Prostate gland (tissue), 2 donors: ENCODE measurements at regions not wholly inside any gene's neighbourhood (a gene's known extent, or its start where the extent isn't known, plus 50 kb on each side); places are given as distances from the start of the nearest gene placed in this dataset.

Experiments used
- DNase-seq: peaks from one replicate; pipeline ENCODE4 v3.0.0-alpha.2; 2019; ENCODE audit warnings: low spot score
- H3K27ac ChIP-seq, 2 donors: fragments of 200-600 bp; sonication (generic); 2 replicates each; pipeline ENCODE4 v1.5.1; 2017 to 2019
- H3K27me3 ChIP-seq: fragments of 200-600 bp; sonication (generic); replicated peaks from 2 replicates; pipeline ENCODE4 v1.5.1; 2019; ENCODE audit not compliant: insufficient read depth
- H3K36me3 ChIP-seq, 2 donors: fragments of 200-600 bp; sonication (generic); 1 replicate in 1 of 2; 2 replicates in 1 of 2; pipeline versions ENCODE4 v1.5.1 to v1.8.1; 2017 to 2019
- H3K4me1 ChIP-seq: fragments of 200-600 bp; sonication (generic); replicated peaks from 2 replicates; pipeline ENCODE4 v1.5.1; 2019
- H3K4me3 ChIP-seq, 2 donors: fragments of 200-600 bp; sonication (generic); 2 replicates each; pipeline ENCODE4 v1.5.1; 2017 to 2019
- H3K9me3 ChIP-seq: fragments of 200-600 bp; sonication (generic); 2 replicates; pipeline ENCODE4 v1.5.1; 2017
- POLR2A ChIP-seq: fragments of 450-650 bp; IDR thresholded peaks from one replicate; pipeline ENCODE4 v1.6.1; 2016; ENCODE audit warnings: antibody characterized with exemption, mild to moderate bottlenecking
- POLR2AphosphoS5 ChIP-seq: sonication (generic); formaldehyde crosslinking; IDR thresholded peaks from one replicate; pipeline ENCODE4 v1.6.1; 2017; ENCODE audit warnings: antibody characterized with exemption
- WGBS: methylation state at CpG from one replicate; pipeline ENCODE4 v1.1.5; 2018; 5-methylcytosine and 5-hydroxymethylcytosine counted together
- intact Hi-C: fragments of 100-400 bp; cut with DNase I; formaldehyde crosslinking; loops from one replicate; pipeline ENCODE4 v1.14.2; 2022
- TF ChIP-seq, protein P1 (sequence below), 4 experiments: fragments of 200-600 bp in 2 of 4; fragments of 450-650 bp in 2 of 4; sonication (generic) in 2 of 4; IDR thresholded peaks; 1 replicate in 3 of 4; 2 replicates in 1 of 4; pipeline ENCODE4 v1.5.1; 2016 to 2019; ENCODE audit warnings: antibody characterized with exemption in 4 of 4, mild to moderate bottlenecking in 2 of 4, moderate library complexity in 2 of 4

DNA sequence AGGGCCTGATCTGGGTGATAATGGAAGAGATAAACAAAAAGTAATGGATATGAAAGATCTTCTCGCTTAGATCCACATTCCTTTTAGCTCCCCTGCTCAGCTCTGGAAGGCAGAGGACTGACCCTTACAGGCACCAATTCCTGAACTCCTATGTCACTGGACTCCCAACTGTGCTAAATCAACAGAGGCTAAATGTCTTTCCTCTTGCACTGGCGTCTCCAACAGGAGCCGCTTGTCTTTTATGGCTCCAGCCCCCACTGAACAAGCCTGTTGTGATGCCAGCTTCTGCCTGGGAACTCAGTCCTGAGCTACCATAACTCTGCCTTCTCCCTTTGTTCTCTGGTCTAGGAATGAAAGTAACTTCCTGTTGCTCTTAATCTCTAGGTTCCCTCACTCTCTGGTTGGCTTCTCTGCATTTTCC, 142.1 kb upstream of the COL11A1 start:
- intact Hi-C loops = no loop called here

DNA sequence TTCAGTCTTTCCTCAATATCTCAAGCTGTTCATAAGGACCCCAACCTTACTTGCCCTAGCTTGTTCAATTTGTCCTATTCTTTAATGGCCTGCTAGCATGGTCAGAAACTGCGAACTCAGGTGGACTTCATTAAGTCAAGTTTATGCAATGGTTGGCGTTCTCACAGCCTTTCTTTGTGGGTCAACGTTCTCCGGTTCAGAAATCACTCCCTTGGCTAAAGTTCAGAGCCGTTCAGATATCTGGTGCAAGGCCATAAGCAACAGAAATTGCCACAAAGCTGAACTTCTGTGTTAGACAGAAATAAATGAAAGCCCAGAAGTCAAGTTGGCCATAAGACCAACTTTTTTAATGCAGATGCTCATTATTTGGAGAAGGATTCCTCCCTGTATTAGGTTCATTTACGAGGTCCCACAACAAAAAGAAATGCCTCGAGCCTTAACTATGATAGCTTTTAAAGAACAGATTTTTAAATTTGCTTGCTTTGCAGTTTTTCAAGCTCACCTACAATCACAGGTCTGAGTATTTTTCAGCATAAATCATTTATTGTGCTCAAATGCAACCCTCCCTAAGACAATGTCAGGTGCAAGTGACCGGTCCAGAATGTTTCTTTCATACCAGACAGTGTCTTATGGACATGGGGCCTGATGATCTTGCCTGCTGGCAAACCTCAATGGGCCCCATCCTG, 140.2 kb upstream of the COL11A1 start:
- intact Hi-C loops = no loop called here
- Histone ChIP-seq H3K27ac (no peak overlapping the region), H3K4me1 (no peaks in the 10 kb centered on the region), H3K4me3 (no peak overlapping the region), H3K9me3 (no peaks in the 10 kb centered on the region), H3K27me3 (no peaks in the 10 kb centered on the region), H3K36me3 (no peaks in the 10 kb centered on the region)
- DNase-seq = no peak
- 66% methylated on average over 8 of the region's 8 CpGs for WGBS
- TF ChIP-seq, protein P1, sequence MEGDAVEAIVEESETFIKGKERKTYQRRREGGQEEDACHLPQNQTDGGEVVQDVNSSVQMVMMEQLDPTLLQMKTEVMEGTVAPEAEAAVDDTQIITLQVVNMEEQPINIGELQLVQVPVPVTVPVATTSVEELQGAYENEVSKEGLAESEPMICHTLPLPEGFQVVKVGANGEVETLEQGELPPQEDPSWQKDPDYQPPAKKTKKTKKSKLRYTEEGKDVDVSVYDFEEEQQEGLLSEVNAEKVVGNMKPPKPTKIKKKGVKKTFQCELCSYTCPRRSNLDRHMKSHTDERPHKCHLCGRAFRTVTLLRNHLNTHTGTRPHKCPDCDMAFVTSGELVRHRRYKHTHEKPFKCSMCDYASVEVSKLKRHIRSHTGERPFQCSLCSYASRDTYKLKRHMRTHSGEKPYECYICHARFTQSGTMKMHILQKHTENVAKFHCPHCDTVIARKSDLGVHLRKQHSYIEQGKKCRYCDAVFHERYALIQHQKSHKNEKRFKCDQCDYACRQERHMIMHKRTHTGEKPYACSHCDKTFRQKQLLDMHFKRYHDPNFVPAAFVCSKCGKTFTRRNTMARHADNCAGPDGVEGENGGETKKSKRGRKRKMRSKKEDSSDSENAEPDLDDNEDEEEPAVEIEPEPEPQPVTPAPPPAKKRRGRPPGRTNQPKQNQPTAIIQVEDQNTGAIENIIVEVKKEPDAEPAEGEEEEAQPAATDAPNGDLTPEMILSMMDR (IDR thresholded peaks at IDR 0.05) = no peak
- TF ChIP-seq POLR2AphosphoS5 = no peak
- no peak for TF ChIP-seq POLR2A

More for the DNA sequence above, 142.1 kb upstream of the COL11A1 start:
- 19% methylated on average over 3 of the region's 3 CpGs for WGBS
- no peaks in the 10 kb centered on the region for H3K9me3 ChIP-seq
- no peak overlapping the region for H3K4me3 ChIP-seq
- TF ChIP-seq POLR2A = no peak
- no peak for TF ChIP-seq POLR2AphosphoS5
- TF ChIP-seq, protein P1 (IDR thresholded peaks at IDR 0.05) = no peak
- H3K4me1 ChIP-seq = no peaks in the 10 kb centered on the region
- no peak for DNase-seq
- no peaks in the 10 kb centered on the region for H3K27me3 ChIP-seq
- no peak overlapping the region for H3K27ac ChIP-seq
- H3K36me3 ChIP-seq = no peaks in the 10 kb centered on the region

DNA sequence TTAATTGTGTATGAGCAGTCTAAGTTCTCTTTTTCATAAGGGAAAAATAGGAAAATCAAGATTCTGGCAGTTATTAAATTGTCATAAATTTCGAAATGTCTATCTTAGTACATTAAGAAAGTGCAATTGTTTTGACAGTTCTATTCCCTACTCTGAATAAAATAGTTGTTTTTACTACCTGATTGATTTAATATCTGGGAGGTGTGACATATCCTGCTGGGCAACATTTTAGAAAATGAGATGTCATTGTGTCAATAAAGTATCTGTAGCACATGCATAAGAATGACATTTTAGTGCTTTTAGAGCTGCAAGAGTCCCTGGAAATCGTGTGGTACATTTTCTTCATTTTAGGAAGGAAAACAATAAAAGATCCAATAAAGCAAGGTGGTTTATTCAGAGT, 139.2 kb upstream of the COL11A1 start:
- H3K36me3 ChIP-seq = no peaks in the 10 kb centered on the region
- no peak overlapping the region for H3K27ac ChIP-seq
- DNase-seq = no peak
- no peaks in the 10 kb centered on the region for H3K27me3 ChIP-seq
- intact Hi-C loops = no loop called here
- no peaks in the 10 kb centered on the region for H3K4me1 ChIP-seq
- TF ChIP-seq, protein P1 (IDR thresholded peaks at IDR 0.05) = no peak
- TF ChIP-seq POLR2A = no peak
- TF ChIP-seq POLR2AphosphoS5 = no peak
- H3K9me3 ChIP-seq = no peaks in the 10 kb centered on the region
- H3K4me3 ChIP-seq = no peak overlapping the region
- WGBS = 20% methylated on average over 2 of the region's 2 CpGs

DNA sequence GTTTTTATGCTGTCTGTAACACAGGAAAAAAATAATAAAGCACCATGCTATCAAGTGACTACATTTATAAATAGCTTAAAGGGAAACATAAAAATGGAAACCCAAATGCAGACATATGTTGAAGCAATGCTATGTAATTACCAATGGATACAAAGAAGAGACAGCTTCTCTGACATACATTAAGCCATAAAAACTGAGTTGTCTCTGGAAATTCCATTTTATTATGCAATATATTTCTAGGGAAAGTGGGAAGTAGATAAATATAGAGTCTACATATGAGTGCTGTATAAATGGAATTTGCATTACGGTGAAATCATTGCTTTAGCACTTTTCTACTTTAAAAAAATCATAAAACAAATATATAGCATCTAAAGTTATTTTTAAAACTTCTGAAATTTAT, 135.2 kb upstream of the COL11A1 start:
- Histone ChIP-seq H3K9me3 (no peaks in the 10 kb centered on the region), H3K4me1 (no peaks in the 10 kb centered on the region), H3K36me3 (no peaks in the 10 kb centered on the region), H3K4me3 (no peak overlapping the region), H3K27me3 (no peaks in the 10 kb centered on the region), H3K27ac (no peak overlapping the region)
- WGBS = 95% methylated on average over 1 of the region's 1 CpG
- intact Hi-C loops = no loop called here
- TF ChIP-seq POLR2AphosphoS5 = no peak
- TF ChIP-seq, protein P1 (IDR thresholded peaks at IDR 0.05) = no peak
- TF ChIP-seq POLR2A = no peak
- no peak for DNase-seq

DNA sequence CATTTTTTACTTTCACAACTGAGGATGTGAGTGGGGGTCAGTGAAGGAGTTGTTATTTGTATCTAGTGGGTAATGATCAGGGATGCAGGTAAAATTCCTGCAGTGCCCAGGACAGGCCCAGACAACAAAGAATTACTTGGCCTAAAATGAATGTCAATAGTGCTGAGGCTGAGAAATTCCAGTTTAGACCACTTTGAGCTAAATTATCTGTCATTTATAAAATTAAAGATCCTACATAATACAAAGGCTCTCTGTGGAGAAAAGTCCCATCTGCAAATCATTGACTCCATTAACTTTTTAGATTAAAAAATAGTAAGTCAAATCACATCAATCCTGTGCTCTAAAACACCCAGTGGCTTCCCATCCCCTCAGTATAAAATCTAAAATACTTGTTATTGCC, 130.7 kb upstream of the COL11A1 start:
- H3K27ac ChIP-seq = no peak overlapping the region
- TF ChIP-seq POLR2AphosphoS5 (no peak), POLR2A (no peak)
- TF ChIP-seq, protein P1 (IDR thresholded peaks at IDR 0.05) = no peak
- H3K36me3 ChIP-seq = no peaks in the 10 kb centered on the region
- intact Hi-C loops = no loop called here
- H3K27me3 ChIP-seq = no peaks in the 10 kb centered on the region
- no peaks in the 10 kb centered on the region for H3K4me1 ChIP-seq
- H3K4me3 ChIP-seq = no peak overlapping the region
- no peak for DNase-seq
- no peaks in the 10 kb centered on the region for H3K9me3 ChIP-seq
